ENCODE measurements at regions not wholly inside any gene's neighbourhood (a gene's known extent, or its start where the extent isn't known, plus 50 kb on each side); places are given as distances from the start of the nearest gene placed in this dataset.

DNA sequence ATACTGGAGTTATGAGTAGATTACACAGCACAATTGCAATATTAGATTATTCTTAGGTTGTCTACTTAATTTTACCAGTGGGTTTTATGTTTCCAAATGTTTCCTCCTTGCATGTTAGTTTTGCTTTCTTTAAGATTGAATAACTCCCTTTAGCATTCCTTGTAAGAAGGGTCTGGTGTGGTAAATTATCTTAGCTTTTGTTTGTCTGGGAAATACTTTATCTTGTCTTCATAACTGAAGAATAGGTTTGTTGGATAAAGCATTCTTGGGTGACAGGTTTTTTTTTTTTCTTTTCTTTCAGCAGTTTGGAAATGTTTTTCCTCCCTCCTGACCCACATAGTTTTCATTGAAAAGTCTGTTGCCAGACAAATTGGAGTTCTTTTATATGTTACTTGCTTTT lies 531.1 kb downstream of the ANXA1 start:
- no peak for DNase-seq

DNA sequence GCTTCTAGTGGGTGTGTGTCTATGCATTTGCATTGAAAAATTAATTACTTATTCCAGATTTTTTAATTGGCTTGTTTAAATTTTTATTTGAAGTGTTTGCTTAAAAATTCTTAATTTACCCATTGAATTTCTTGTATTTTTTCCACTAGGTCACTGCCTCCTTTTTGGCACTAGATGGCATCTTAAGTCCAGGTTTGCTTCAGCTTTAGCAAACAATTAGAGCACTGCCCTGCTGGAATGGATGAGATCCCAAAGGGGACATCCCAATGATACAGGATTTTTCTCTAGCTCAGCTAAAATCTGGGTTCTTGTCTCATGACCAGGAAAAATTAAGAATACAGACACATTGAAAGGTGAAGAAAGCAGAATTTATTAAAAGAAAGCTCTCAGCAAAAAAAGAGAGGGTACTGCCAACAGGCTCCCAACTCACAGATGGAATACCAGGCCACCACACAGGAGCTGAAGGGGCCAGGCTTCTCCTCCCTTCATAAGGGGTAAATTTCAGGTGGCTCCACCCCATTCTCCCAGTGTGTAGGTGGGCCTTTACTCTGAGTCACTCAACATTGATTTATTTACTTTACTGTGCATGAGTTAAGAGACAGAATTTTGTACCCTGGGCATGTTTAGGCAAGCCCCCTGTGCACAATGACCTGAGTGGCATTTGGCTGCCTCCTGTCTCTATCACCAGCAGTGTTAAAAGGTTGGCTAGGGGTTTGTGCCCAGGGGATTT lies 532.4 kb downstream of the ANXA1 start:
- no peak for DNase-seq

DNA sequence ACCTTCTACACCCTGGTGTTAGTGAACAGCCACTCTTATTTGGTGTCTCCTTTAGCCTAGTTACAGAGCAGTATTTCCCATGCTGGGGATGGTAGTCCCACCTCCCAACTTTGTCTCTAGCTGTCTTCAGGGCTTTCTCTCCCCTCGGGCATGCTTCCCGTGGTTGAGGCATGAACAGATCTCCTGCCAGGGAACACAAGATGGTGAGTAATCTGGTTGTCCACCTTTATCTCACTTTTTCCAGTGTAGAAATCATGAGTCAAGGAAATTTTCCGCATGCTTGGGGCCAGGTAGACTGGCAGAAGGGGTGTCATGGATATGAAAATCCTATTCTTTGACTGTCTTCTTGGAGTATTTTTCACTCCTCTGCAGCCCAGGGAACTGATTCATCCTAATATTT lies 532.9 kb downstream of the ANXA1 start:
- DNase-seq: no peak

DNA sequence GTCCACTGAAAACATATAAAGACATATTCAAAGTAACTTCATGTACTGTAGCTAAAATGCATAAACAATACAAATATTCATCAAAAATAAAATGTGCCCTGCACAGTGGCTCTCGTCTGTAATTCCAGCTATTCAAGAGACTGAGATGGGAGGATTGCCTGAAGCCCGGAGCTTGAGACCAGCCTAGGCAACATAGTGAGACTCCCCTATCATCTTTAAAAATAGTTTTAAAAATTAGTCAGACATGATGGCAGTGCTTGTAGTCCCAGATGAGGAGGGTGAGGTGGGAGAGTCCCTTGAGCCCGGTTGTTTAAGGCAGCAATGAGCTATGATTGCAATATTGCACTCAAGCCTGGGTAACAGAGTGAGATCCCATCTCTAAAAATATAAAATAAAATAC lies 534.1 kb downstream of the ANXA1 start:
- DNase-seq: no peak

DNA sequence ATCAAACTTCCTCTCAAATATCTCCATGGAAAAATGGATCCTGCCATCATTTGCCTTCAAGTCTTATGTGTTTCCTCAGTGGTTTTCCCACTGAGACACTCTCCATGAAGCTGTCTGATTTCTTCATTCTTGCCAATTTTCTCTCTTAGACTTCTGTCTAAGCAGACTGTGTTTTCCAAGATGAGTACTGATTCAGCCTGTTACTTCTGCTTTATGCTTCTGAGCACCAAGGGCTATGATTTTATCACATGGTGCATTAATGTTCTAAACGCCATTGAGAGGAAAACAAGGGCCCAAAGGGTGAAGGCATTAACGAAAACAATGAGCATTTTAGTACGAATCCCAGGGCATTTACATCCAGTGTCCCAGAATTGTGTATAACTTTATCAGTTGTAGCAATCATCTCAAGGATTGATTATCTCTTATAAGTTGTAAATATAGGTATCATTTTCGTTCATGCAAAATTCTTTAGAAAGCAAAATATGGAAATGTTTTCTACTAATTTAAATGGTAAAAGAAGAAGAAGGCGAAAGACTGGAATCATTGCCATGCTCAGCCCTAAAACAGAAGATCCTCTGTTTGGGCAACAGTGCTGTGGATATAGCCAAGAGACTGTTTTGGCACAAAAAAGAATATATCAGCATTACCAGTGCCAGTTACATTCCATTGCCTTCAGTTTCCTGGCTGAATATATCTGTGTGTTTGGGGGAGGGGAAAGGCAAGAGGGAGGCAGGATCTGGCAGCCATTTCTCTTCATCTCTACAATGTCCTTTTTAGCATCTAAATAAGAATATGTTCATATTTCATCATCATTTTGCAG lies 537.6 kb downstream of the ANXA1 start:
- DNase-seq: no peak

DNA sequence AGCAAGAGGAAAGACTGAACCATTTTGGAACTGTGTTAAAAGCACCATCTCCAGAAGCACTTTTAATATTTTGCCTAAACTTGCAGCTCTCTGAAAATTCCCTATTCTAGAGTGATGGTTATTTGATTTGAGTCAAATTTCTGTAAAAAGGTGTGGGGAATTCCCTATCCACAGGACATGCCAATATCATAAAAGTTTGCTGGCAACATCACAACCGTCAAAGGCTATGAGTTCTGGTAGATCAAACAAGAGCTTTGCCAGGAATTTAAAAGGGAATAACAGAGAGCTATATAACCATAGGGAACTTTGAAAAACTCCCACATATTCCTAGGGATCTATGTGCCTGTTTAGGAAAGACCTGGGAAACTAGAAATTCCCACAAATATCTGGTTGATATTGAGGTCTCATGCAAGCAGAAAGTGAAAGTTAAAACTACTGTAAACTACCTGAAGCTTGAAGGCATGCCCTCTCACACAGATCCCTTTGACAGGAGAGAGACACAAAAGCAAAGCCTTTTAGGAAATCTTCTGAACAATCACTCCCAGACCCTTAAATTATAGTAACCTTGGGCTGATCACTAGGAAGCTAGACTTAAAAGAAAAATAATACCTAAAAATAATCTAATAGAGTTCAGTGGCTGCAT lies 549.9 kb downstream of the ANXA1 start:
- no peak for DNase-seq

DNA sequence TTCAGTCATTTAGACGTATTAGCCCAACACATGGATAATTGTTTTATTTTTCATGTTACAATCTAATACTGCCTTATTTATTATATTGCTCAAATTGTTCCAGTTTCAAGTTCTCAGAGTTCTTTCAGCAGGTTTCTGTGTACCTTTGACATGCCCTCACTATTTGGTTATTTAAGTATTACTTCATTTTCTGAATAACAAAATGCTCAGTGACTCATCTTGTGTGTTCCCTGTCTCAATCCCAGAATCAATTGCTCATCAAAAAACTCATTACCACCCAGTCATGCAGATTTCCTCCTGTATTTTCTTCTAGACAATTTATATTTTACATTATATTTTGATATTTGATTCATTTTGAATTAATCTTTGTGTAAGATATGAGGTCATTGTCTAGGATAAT lies 562.6 kb downstream of the ANXA1 start:
- no peak for DNase-seq

DNA sequence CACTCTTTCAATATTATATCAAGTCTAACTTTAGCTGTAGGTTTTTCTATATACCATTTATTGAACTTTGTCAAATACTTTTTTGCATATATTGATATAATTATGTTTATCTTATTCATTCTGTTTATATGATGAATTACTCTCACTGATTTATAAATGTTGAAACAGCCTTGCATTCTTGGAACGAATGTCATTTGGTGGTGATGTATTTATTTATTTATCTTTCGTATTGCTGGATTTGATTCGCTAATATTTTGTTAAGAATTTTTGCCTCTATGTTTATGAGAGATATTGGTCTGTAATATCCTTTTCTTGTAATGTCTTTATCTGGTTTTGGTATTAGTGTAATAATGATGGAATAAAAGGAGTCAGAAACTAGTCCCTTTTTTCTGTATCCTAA lies 563.9 kb downstream of the ANXA1 start:
- no peak for DNase-seq

DNA sequence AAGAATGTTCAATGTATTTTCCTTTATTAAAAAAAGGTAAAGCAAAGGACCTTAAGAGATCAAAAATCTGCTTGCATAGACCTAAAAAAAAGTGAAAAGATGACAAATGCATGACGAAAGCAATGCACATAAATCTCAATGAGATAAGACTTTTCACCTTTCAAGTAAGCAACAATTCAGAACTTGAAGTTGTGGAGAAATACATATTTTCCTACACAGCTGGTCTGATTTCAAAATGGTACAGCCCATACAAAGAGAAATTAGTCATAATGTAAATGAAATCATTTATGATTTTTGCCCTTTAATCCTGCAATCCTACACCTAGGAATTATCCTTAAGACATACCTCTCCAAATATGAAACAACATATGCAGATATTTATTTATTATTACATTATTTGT lies 568.0 kb downstream of the ANXA1 start:
- no peak for DNase-seq

DNA sequence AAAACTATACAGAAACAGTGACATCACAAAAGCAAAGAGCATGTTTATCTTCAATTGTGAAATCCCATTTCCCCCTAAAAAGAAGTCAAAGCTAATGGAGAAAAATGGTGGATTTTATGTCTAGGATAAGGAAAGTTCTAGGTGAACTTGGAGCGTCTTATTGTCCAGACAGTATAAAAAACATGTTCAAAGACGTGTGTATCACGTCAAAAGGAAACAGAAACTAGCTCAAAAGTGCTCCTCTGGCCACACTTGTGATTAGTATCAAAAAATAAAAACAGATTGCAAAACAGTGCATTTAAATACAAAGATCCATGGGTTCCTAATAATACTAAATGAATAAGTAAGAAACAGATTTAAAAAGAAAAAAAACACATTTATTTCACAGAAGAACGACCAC lies 568.9 kb downstream of the ANXA1 start:
- no peak for DNase-seq

DNA sequence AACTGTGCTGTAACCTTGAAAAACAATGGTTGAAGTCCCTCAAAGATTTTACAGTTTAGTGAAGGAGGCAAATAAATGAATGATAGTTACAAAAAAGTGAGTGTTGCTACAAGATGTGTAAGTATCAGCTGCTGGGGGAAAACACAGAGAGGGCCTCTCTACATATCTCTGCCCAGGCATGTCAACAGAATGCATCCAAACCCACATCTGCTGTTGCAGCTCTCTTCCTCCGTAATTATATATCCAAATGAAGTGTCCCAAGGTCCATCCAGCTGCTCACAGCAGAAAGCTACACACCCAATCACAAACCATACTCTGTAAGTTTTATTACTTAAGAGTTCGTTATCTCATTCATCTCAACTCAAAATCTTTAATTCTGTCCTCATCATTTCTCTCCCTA lies 584.6 kb downstream of the ANXA1 start:
- DNase-seq: no peak

DNA sequence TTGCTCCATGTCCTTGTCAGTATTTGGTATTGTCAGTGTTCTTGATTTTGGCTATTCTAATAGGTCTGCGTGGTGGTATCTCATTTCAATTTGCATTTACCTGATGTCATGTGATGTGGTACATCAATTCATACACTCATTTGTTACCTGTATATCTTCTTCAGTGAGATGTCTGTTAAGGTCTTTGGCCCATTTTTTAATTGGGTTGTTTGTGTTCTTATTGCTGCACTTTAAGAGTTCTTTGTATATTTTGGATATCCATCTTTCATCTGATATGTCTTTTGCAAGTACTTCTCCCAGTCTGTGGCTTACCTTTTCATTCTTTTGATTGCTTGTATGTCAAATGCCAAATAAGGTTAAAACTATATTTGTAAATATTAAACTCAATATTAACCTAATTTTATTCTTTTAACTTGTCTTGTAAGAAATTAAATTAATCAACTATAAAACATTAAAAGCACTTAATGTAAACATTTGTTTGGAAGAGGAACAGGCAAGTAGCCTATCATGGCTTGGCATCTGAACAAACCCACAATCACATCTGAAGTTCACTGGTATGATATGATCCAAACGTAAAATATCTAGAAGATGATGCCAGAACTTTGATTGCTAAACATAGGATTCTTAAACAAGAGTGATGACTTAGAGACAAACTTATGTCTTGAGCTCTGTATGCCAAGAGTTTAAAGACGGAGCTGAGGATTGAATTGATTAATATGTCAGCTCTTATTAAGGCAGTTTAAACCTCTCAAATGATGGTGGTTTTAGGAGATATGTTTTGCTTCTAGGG lies 587.3 kb downstream of the ANXA1 start:
- DNase-seq: no peak

DNA sequence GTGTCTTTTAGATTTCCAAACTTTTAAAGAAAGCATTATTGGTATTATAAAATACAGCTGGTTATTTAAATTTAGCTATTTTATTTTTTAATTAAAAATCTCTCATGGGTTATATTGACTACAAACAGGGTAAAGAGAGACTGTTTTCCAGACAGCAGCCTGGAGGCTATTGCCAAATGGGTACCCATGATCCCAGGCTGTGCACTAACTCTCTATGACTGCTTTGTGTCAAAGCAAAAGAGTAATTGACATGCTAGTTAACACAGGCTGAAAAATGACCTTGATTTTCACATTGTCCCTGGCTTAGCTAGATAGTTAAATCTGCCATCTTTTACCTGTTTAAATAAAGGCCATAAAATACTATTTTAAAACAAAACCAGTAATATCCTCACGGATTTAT lies 589.7 kb downstream of the ANXA1 start:
- DNase-seq: no peak

DNA sequence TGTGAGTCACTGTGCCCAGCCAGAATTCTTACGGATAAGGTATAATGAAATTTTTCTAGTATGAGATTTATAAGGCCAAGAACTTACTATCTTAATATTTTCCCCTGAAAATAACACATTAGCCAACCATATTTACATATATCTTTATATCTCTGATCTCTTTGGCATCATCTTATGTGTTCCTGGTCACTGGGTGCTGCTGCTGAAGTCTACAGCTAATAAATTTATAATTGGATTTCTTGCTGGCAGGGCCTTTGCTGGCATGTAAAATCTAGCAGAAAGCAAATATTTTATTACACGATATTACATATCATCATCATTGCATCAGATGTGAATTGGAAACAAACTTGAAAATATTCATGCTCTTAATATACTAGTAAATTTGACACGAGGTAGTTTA lies 590.7 kb downstream of the ANXA1 start:
- no peak for DNase-seq

DNA sequence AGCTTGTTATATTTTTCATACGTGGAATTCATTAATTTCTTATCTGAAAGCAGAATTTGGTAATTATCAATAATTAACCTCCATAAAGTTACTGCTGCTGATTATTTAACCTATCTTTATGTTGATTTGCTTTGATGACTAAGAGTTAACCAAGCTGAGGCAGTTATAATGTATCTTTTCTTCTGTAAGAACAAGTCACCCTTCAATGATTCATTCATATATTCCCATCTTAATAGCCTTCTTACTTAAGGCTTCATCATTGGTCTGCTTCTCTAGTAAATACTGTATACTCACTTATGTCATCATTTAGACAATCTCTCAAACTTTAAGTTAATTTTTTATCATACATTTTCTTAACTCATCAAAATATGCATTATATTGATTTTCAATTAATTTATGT lies 592.2 kb downstream of the ANXA1 start:
- DNase-seq: no peak

DNA sequence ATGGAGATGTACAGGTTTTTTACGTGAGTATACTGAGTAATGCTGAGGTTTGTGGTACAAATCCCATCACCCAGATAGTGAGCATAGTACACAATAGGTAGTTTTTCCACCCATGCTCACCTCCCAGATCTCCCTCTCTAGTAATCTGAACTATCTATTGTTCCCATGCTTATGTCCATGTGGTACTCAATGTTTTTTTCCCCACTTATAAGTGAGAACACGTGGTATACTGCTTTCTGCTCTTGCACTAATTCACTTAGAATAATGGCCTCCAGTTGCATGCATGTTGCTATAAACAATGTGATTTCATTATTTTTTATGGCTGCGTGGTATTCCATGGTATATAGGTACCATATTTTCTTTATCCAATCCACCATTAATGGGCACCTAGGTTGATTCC lies 593.9 kb downstream of the ANXA1 start:
- DNase-seq: no peak

DNA sequence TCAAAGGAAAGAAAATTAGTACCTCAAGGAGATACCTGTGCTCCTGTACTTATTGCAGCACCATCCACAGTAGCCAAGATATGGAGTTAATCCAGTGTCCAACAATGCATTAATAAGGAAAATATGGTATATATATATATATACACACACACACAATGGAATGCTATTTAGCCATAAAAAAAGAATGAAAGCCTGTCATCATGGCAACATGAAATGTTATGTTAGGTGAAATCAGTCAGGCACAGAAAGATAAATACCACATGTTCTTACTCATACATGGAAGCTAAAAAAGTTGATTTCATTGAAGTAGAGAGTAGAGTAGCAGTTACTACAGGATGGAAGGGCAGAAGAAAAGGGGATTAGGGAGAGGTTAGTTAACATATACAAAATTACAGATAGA lies 601.5 kb downstream of the ANXA1 start:
- DNase-seq: no peak

DNA sequence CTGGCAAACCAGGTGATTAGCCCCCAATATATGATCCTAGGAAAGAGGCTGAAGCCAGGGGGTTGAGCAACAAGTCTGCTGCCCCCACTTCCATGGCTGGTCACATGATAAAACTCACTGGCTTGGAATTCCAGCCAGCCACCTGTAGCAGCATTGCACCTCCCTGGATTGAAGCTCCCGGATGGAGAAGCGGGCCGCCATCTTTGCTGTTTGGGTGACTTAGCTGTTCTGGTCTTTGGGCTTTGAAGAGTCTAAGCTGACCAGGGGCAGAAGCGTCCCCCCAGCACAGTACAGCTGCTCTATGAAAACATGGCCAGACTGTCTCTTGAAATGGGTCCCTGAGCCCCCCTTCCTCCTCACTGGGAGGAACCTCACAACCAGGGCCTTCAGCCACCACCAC lies 610.2 kb downstream of the ANXA1 start:
- no peak for DNase-seq

DNA sequence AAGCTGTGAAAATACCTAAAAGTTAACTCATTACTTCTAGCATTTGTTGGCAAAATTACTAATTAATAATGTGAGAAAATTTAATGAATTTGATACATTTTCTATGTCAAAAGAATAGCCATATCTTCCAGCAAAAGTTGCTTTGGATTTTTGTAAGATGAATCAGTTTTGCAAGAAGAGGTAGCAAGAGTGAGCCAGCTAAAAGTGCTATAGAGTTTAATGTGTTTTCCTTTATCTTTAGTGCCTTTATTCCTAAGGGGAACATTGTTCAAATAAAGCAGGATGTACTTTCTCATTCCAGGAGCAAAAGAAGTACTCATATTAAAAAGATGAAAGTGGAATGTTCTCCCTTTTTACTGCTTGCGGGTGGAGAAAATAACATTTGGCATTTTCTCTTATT lies 622.2 kb downstream of the ANXA1 start:
- DNase-seq: no peak

DNA sequence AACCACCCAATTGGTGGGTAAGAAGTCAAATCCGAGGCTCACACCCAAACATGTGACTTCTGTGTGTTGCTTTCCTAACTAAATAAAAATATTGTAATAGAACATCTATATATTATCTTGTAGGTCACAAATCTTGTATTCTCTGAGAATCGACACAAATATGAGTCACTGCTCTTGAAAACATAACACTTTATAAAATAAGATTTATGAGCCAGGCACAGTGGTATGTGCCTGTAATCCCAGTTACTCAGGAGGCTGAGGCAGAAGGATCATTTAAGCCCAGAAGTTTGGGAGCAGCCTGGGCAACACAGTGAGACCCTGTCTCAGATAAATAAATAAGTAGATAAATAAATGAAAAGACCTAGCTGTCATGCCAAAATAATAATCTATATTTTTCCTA lies 624.1 kb downstream of the ANXA1 start:
- no peak for DNase-seq

DNA sequence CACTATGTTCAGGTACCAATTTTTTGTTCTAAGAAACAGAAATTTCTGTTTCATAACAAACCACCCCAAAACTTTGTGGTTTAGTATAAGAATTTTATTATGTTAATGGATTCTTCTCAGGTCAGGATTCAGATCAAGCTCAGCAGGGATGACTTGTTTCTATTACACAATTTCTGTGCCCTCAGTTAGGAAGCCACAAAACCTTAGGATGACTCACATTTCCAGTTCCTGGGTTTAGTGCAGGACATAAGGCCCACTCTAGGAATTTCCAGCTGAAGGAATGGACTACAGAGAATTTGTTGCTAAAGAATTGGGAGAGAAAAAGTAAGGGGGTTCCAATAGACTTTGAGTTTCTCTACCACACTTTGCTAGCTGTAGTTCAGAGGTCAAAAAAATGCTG lies 629.3 kb downstream of the ANXA1 start:
- no peak for DNase-seq

DNA sequence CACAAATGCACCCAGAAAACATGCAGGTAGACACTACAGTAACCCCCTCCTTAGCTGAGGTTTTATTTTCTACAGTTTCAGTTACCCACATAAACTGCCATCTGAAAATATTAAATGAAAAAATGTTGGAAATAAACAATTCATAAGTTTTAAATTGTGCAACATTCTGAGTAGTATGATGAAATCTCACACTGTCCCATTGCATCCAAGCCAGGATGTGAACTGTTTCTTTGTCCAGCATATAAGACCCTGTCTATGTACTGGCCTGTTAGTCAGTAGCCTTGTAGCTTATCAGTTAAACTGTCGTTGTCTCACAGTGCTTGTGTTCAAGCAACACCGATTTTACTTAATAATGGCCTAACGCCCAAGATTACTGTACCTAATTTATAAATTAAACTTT lies 630.5 kb downstream of the ANXA1 start:
- no peak for DNase-seq

DNA sequence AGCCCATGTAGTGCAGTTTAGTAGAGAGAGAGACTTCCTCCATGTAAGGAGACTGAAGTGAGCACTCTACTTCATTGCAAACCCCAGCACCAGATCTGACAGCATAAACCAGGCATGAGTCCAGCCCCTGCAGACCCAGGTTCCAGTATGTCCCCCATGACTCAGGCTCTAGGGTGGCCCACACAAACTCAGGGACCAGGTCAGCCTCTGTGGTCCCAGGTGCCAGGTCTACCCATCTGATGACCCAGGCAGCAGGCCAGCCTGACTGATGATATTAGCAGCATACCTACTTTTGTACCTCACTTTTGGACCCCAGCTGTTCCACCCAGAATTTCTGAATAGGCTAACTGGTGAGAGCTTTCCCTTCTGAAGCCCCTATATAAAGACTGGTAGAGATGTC lies 647.8 kb downstream of the ANXA1 start:
- DNase-seq: no peak
